H9 (cell line): ENCODE measurements at regions not wholly inside any gene's neighbourhood (a gene's known extent, or its start where the extent isn't known, plus 50 kb on each side); places are given as distances from the start of the nearest gene placed in this dataset.

ENCODE experiments used
- DNase-seq: peaks from one replicate; pipeline ENCODE4 v3.0.0-alpha.2; 2017
- H2AFZ ChIP-seq: one replicate; pipeline ENCODE4 v1.6.1; 2013; ENCODE audit warnings: mild to moderate bottlenecking, low read length, control low read depth, moderate library complexity
- H2AK5ac ChIP-seq: 2 replicates; pipeline ENCODE4 v1.6.1; 2013; ENCODE audit warnings: low read length, control low read depth, mixed read lengths; ENCODE audit not compliant: insufficient read length
- H2BK120ac ChIP-seq: one replicate; pipeline ENCODE4 v1.6.1; 2013; ENCODE audit warnings: low read depth, mild to moderate bottlenecking, low read length, control low read depth, inconsistent platforms; ENCODE audit not compliant: poor library complexity, severe bottlenecking
- H2BK12ac ChIP-seq: 2 replicates; pipeline ENCODE4 v1.6.1; 2013; ENCODE audit warnings: low read length, control low read depth, mixed read lengths, low read depth; ENCODE audit not compliant: insufficient read length
- H2BK15ac ChIP-seq: 2 replicates; pipeline ENCODE4 v1.6.1; 2013; ENCODE audit warnings: low read depth, low read length, control low read depth
- H2BK20ac ChIP-seq: one replicate; pipeline ENCODE4 v1.6.1; 2013; ENCODE audit warnings: low read depth, mild to moderate bottlenecking, low read length, control low read depth, inconsistent platforms; ENCODE audit not compliant: poor library complexity, severe bottlenecking
- H2BK5ac ChIP-seq: 2 replicates; pipeline ENCODE4 v1.6.1; 2013; ENCODE audit warnings: low read length, control low read depth, mixed read lengths; ENCODE audit not compliant: insufficient read length
- H3K14ac ChIP-seq: 2 replicates; pipeline ENCODE4 v1.6.1; 2013; ENCODE audit warnings: low read length, control low read depth; ENCODE audit not compliant: insufficient read depth
- H3K18ac ChIP-seq: 2 replicates; pipeline ENCODE4 v1.6.1; 2013; ENCODE audit warnings: low read depth, mild to moderate bottlenecking, mixed read lengths, low read length, control low read depth; ENCODE audit not compliant: insufficient read length
- H3K23ac ChIP-seq: 2 replicates; pipeline ENCODE4 v1.6.1; 2013; ENCODE audit warnings: low read length, control low read depth, mixed read lengths, low read depth; ENCODE audit not compliant: insufficient read length
- H3K23me2 ChIP-seq: 2 replicates; pipeline ENCODE4 v1.6.1; 2013; ENCODE audit warnings: low read depth, mild to moderate bottlenecking, mixed read lengths, low read length, control low read depth; ENCODE audit not compliant: insufficient read length, poor library complexity, severe bottlenecking
- H3K27ac ChIP-seq: 2 replicates; pipeline ENCODE4 v1.5.1; 2013; ENCODE audit warnings: low read length, control low read depth, mixed read lengths, low read depth; ENCODE audit not compliant: insufficient read length
- H3K27me3 ChIP-seq: 2 replicates; pipeline ENCODE4 v1.6.1; 2013; ENCODE audit warnings: low read length, control low read depth, inconsistent platforms; ENCODE audit not compliant: insufficient read depth
- H3K4ac ChIP-seq: 2 replicates; pipeline ENCODE4 v1.6.1; 2013; ENCODE audit warnings: low read depth, mild to moderate bottlenecking, control low read depth, inconsistent platforms, low read length, moderate library complexity
- H3K4me1 ChIP-seq: 2 replicates; pipeline ENCODE4 v1.6.1; 2013; ENCODE audit warnings: low read length, control low read depth, inconsistent platforms; ENCODE audit not compliant: insufficient read depth
- H3K4me2 ChIP-seq: 2 replicates; pipeline ENCODE4 v1.6.1; 2013; ENCODE audit warnings: low read length, control low read depth, mixed read lengths; ENCODE audit not compliant: insufficient read length, insufficient read depth
- H3K56ac ChIP-seq: 2 replicates; pipeline ENCODE4 v1.6.1; 2013; ENCODE audit warnings: low read depth, mild to moderate bottlenecking, mixed read lengths, low read length, control low read depth; ENCODE audit not compliant: insufficient read length
- H3K79me1 ChIP-seq: 2 replicates; pipeline ENCODE4 v1.6.1; 2013; ENCODE audit warnings: low read depth, mild to moderate bottlenecking, moderate library complexity, low read length, control low read depth, inconsistent platforms; ENCODE audit not compliant: insufficient read depth, poor library complexity, severe bottlenecking
- H3K79me2 ChIP-seq: 2 replicates; pipeline ENCODE4 v1.6.1; 2013; ENCODE audit warnings: low read length, control low read depth, inconsistent platforms; ENCODE audit not compliant: insufficient read depth
- H3K9ac ChIP-seq: 2 replicates; pipeline ENCODE4 v1.6.1; 2013; ENCODE audit warnings: low read length, control low read depth, mixed read lengths; ENCODE audit not compliant: insufficient read length; ENCODE audit errors: extremely low read depth
- H3K9me3 ChIP-seq: one replicate; pipeline ENCODE4 v1.6.1; 2013; ENCODE audit warnings: low read depth, low read length, inconsistent platforms; ENCODE audit not compliant: control insufficient read depth
- H3T11ph ChIP-seq: one replicate; pipeline ENCODE4 v1.6.1; 2013; ENCODE audit warnings: mild to moderate bottlenecking, low read length, control low read depth, inconsistent platforms
- H4K20me1 ChIP-seq: one replicate; pipeline ENCODE4 v1.6.1; 2013; ENCODE audit not compliant: control insufficient read depth, insufficient read length, insufficient read depth
- H4K5ac ChIP-seq: 2 replicates; pipeline ENCODE4 v1.6.1; 2013; ENCODE audit warnings: low read depth, mild to moderate bottlenecking, mixed read lengths, low read length, control low read depth; ENCODE audit not compliant: insufficient read length
- H4K8ac ChIP-seq: replicated peaks from 2 replicates; pipeline ENCODE4 v1.6.1; 2013; ENCODE audit warnings: low read length, control low read depth, mixed read lengths, low read depth; ENCODE audit not compliant: insufficient read length
- H4K91ac ChIP-seq: 2 replicates; pipeline ENCODE4 v1.6.1; 2013; ENCODE audit warnings: low read depth, mild to moderate bottlenecking, moderate library complexity, mixed read lengths, low read length, control low read depth; ENCODE audit not compliant: insufficient read length
- H3K27ac Mint-ChIP-seq, 3 experiments: 2 replicates in 2 of 3; 3 replicates in 1 of 3; pipeline ENCODE4 v1.8.0; 2020 to 2021; ENCODE audit warnings: mixed read lengths in 3 of 3, mild to moderate bottlenecking in 1 of 3, moderate library complexity in 1 of 3
- H3K27me3 Mint-ChIP-seq: 2 replicates; pipeline ENCODE4 v1.8.0; 2021; ENCODE audit warnings: low read depth, mild to moderate bottlenecking, moderate library complexity, mixed read lengths
- H3K36me3 Mint-ChIP-seq, 3 experiments: 2 replicates in 2 of 3; 3 replicates in 1 of 3; pipeline ENCODE4 v1.8.0; 2020 to 2021; ENCODE audit warnings: low read depth in 3 of 3, mixed read lengths in 3 of 3; ENCODE audit not compliant: insufficient read depth in 1 of 3
- H3K4me1 Mint-ChIP-seq, 2 experiments: 2 replicates each; pipeline ENCODE4 v1.8.0; 2020; ENCODE audit warnings: mixed read lengths in 2 of 2
- H3K4me3 Mint-ChIP-seq, 2 experiments: 2 replicates in 1 of 2; 3 replicates in 1 of 2; pipeline ENCODE4 v1.8.0; 2020 to 2021; ENCODE audit warnings: mild to moderate bottlenecking in 2 of 2, mixed read lengths in 2 of 2, moderate library complexity in 1 of 2
- H3K9me3 Mint-ChIP-seq, 2 experiments: 2 replicates in 1 of 2; 3 replicates in 1 of 2; pipeline ENCODE4 v1.8.0; 2020; ENCODE audit warnings: mild to moderate bottlenecking in 2 of 2, mixed read lengths in 2 of 2, moderate library complexity in 1 of 2
- WGBS: extraction: QIAGEN DNeasy Blood & Tissue Kit; methylation state at CpG from one replicate; pipeline ENCODE4 v1.1.7; 2013; ENCODE audit warnings: missing lambda C conversion rate, low lambda C conversion rate, mixed read lengths; ENCODE audit not compliant: insufficient read length; ENCODE audit errors: extremely low coverage; 5-methylcytosine and 5-hydroxymethylcytosine counted together
- TF ChIP-seq, protein P1 (sequence below): fragments of 200-600 bp; sonication (generic); conservative IDR thresholded peaks from 3 replicates; pipeline ENCODE4 v1.8.0; 2021; ENCODE audit warnings: antibody characterized with exemption, mild to moderate bottlenecking

DNA sequence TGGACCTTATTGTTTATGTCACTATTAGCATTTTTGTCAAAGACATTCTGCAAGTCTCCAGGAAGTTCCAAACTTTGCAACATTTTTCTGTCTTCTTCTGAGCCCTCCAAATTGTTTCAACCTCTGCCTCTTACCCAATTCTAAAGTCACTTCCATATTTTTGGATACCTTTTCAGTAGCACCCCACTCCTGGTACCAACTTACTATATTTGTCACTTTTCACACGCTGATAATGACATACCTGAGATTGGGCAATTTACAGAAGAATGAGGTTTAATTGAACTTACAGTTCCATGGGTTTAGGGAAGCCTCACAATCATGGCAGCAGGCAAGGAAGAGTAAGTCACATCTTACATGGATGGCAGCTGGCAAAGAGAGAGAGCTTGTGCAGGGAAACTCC lies 1206.5 kb upstream of the EPHA6 start:
- no peak overlapping the region for H3K9ac ChIP-seq
- DNase-seq, result no peak
- no peaks in the 10 kb centered on the region for H3K79me2 ChIP-seq
- no peak overlapping the region for H3K56ac ChIP-seq
- H3K9me3 ChIP-seq, result peaks cover 14% of the 10 kb centered on the region
- no peaks in the 10 kb centered on the region for H3K79me1 ChIP-seq
- no peak overlapping the region for H3K27ac Mint-ChIP-seq
- H3K4ac ChIP-seq, result no peak overlapping the region
- no peak overlapping the region for H4K5ac ChIP-seq
- no peak overlapping the region for H3K18ac ChIP-seq
- no peak overlapping the region for H2BK120ac ChIP-seq
- H3K27me3 ChIP-seq, result no peaks in the 10 kb centered on the region
- no peaks in the 10 kb centered on the region for H4K20me1 ChIP-seq
- no peak overlapping the region for H2AK5ac ChIP-seq
- no peak overlapping the region for H2BK15ac ChIP-seq
- no peaks in the 10 kb centered on the region for H3K4me1 ChIP-seq
- H2BK12ac ChIP-seq, result no peak overlapping the region
- no peak overlapping the region for H4K91ac ChIP-seq
- H3K9me3 Mint-ChIP-seq, result peaks cover 40 to 49% of the 10 kb centered on the region in 2 experiments
- H3K27ac ChIP-seq, result no peak overlapping the region
- no peak overlapping the region for H2BK5ac ChIP-seq
- H3K23me2 ChIP-seq, result no peaks in the 10 kb centered on the region
- H3K4me3 Mint-ChIP-seq, result no peak overlapping the region
- WGBS, result no CpG with 5 or more reads among the region's 1 CpG
- H3K36me3 Mint-ChIP-seq, result peaks cover 22 to 48% (median 26%) of the 10 kb centered on the region in 3 experiments
- H3K23ac ChIP-seq, result no peak overlapping the region
- no peak overlapping the region for H3K4me2 ChIP-seq
- TF ChIP-seq, protein P1, sequence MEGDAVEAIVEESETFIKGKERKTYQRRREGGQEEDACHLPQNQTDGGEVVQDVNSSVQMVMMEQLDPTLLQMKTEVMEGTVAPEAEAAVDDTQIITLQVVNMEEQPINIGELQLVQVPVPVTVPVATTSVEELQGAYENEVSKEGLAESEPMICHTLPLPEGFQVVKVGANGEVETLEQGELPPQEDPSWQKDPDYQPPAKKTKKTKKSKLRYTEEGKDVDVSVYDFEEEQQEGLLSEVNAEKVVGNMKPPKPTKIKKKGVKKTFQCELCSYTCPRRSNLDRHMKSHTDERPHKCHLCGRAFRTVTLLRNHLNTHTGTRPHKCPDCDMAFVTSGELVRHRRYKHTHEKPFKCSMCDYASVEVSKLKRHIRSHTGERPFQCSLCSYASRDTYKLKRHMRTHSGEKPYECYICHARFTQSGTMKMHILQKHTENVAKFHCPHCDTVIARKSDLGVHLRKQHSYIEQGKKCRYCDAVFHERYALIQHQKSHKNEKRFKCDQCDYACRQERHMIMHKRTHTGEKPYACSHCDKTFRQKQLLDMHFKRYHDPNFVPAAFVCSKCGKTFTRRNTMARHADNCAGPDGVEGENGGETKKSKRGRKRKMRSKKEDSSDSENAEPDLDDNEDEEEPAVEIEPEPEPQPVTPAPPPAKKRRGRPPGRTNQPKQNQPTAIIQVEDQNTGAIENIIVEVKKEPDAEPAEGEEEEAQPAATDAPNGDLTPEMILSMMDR, result no peak
- H4K8ac ChIP-seq, result no peak overlapping the region
- no peak overlapping the region for H2BK20ac ChIP-seq
- no peak overlapping the region for H2AFZ ChIP-seq
- H3T11ph ChIP-seq, result no peak overlapping the region
- no peaks in the 10 kb centered on the region for H3K4me1 Mint-ChIP-seq
- H3K27me3 Mint-ChIP-seq, result no peaks in the 10 kb centered on the region
- H3K14ac ChIP-seq, result no peak overlapping the region
